Natural killer cell (primary cell): ENCODE measurements at regions not wholly inside any gene's neighbourhood (a gene's known extent, or its start where the extent isn't known, plus 50 kb on each side); places are given as distances from the start of the nearest gene placed in this dataset.
"Not testable (repeated sequence)": the region's sequence is repeated elsewhere in the genome, so short reads cannot be mapped to it uniquely, and the experiment has no call there.

ENCODE experiments used
- ATAC-seq, 3 donors: fragments of 150-1000 bp in 2 of 3; fragments of 200-7000 bp in 1 of 3; cut with Tn5 transposase; 1 replicate in 1 of 3; 2 replicates in 2 of 3; pipeline ENCODE4 v1.10.0; 2021; ENCODE audit warnings: mild to moderate bottlenecking in 2 of 3, moderate library complexity in 2 of 3
- DNase-seq, 2 donors: peaks; one replicate each; pipeline versions ENCODE4 v3.0.0 to v3.0.0-alpha.2; 2013 to 2021; ENCODE audit warnings: mixed read lengths in 1 of 2
- H3K27ac ChIP-seq: one replicate; pipeline ENCODE4 v1.5.1; 2013; ENCODE audit warnings: mild to moderate bottlenecking, low read length
- H3K27me3 ChIP-seq: one replicate; pipeline ENCODE4 v1.6.1; 2013; ENCODE audit warnings: low read length; ENCODE audit not compliant: control insufficient read depth, insufficient read depth
- H3K36me3 ChIP-seq: one replicate; pipeline ENCODE4 v1.6.1; 2013; ENCODE audit warnings: low read length; ENCODE audit not compliant: control insufficient read depth, insufficient read depth
- H3K4me1 ChIP-seq: one replicate; pipeline ENCODE4 v1.6.1; 2013; ENCODE audit warnings: low read length; ENCODE audit not compliant: control insufficient read depth, insufficient read depth
- H3K4me3 ChIP-seq: one replicate; pipeline ENCODE4 v1.5.1; 2013; ENCODE audit warnings: low read length
- H3K9me3 ChIP-seq: one replicate; pipeline ENCODE4 v1.6.1; 2013; ENCODE audit warnings: low read length; ENCODE audit not compliant: control insufficient read depth, insufficient read depth
- H3K27ac Mint-ChIP-seq, 2 donors: one replicate each; pipeline ENCODE4 v1.8.0; 2022; ENCODE audit warnings: mild to moderate bottlenecking in 2 of 2, mixed read lengths in 2 of 2, moderate library complexity in 1 of 2
- H3K27me3 Mint-ChIP-seq, 2 donors: one replicate each; pipeline ENCODE4 v1.8.0; 2022; ENCODE audit warnings: low read depth in 2 of 2, mixed read lengths in 2 of 2
- H3K36me3 Mint-ChIP-seq: one replicate; pipeline ENCODE4 v1.8.0; 2022; ENCODE audit warnings: mixed read lengths
- H3K4me1 Mint-ChIP-seq, 2 donors: one replicate each; pipeline ENCODE4 v1.8.0; 2022; ENCODE audit warnings: mixed read lengths in 2 of 2
- H3K4me3 Mint-ChIP-seq: one replicate; pipeline ENCODE4 v1.8.0; 2022; ENCODE audit warnings: mild to moderate bottlenecking, moderate library complexity, mixed read lengths
- H3K9me3 Mint-ChIP-seq, 2 donors: one replicate each; pipeline ENCODE4 v1.8.0; 2022; ENCODE audit warnings: mixed read lengths in 2 of 2
- WGBS: methylation state at CpG from one replicate; pipeline ENCODE4 v1.1.7; 2013; ENCODE audit warnings: missing lambda C conversion rate; ENCODE audit not compliant: insufficient coverage; 5-methylcytosine and 5-hydroxymethylcytosine counted together
- intact Hi-C: fragments of 100-400 bp; cut with micrococcal nuclease; formaldehyde crosslinking; loops from one replicate; pipeline ENCODE4 v1.14.2; 2022
- TF ChIP-seq, protein P1 (sequence below): fragments of 200-600 bp; IDR thresholded peaks from one replicate; pipeline ENCODE4 v1.8.0; 2022; ENCODE audit warnings: antibody characterized with exemption

- H3K27me3 ChIP-seq: no peaks in the 10 kb centered on the region
- peaks cover 6 to 14% of the 10 kb centered on the region in 2 donors for H3K27me3 Mint-ChIP-seq
- TF ChIP-seq, protein P1, sequence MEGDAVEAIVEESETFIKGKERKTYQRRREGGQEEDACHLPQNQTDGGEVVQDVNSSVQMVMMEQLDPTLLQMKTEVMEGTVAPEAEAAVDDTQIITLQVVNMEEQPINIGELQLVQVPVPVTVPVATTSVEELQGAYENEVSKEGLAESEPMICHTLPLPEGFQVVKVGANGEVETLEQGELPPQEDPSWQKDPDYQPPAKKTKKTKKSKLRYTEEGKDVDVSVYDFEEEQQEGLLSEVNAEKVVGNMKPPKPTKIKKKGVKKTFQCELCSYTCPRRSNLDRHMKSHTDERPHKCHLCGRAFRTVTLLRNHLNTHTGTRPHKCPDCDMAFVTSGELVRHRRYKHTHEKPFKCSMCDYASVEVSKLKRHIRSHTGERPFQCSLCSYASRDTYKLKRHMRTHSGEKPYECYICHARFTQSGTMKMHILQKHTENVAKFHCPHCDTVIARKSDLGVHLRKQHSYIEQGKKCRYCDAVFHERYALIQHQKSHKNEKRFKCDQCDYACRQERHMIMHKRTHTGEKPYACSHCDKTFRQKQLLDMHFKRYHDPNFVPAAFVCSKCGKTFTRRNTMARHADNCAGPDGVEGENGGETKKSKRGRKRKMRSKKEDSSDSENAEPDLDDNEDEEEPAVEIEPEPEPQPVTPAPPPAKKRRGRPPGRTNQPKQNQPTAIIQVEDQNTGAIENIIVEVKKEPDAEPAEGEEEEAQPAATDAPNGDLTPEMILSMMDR: no peak
- H3K27ac ChIP-seq: no peak overlapping the region
- no peaks in the 10 kb centered on the region for H3K36me3 ChIP-seq
- H3K9me3 Mint-ChIP-seq: no peaks in the 10 kb centered on the region
- no peak overlapping the region for H3K27ac Mint-ChIP-seq
- intact Hi-C loops: no loop called here
- H3K4me3 Mint-ChIP-seq: no peak overlapping the region
- no peak for ATAC-seq
- 88% methylated on average over 1 of the region's 2 CpGs for WGBS
- H3K4me1 Mint-ChIP-seq: no peaks in the 10 kb centered on the region
- H3K4me1 ChIP-seq: no peaks in the 10 kb centered on the region
- no peaks in the 10 kb centered on the region for H3K36me3 Mint-ChIP-seq
- H3K9me3 ChIP-seq: no peaks in the 10 kb centered on the region
- H3K4me3 ChIP-seq: no peak overlapping the region
- no peak for DNase-seq
These were observed 467.2 kb upstream of the ZNF337 start for GRCh38 chr20:26163890-26164289.

DNA sequence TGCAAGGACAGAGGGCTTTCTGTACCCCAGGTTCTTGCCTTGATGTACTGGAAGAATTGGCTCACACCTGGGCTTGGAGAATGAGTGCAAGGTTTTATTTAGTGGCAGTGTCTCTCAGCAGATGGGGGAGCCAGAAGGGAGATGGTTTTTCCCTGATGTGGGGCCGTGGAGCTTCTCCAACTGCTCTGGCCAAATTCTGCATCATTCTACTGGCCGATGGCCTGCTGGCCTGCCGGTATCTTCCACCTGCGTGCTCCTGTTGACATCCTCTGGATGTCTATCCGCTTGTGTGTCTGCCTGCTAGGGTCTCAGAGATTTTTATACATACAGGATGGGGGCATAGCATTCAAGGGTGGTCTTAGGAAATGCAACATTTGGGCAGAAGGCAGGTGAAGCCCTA is 466.5 kb upstream of the ZNF337 start:
- 86% methylated on average over 5 of the region's 5 CpGs for WGBS
- H3K27me3 ChIP-seq, H3K36me3 Mint-ChIP-seq, ATAC-seq, H3K27ac Mint-ChIP-seq, H3K36me3 ChIP-seq, H3K4me1 ChIP-seq, H3K4me1 Mint-ChIP-seq, DNase-seq, H3K4me3 ChIP-seq, intact Hi-C loops, H3K27ac ChIP-seq, H3K4me3 Mint-ChIP-seq, H3K9me3 ChIP-seq, H3K9me3 Mint-ChIP-seq: not testable (repeated sequence)
- peaks cover 6 to 14% of the 10 kb centered on the region in 2 donors for H3K27me3 Mint-ChIP-seq

DNA sequence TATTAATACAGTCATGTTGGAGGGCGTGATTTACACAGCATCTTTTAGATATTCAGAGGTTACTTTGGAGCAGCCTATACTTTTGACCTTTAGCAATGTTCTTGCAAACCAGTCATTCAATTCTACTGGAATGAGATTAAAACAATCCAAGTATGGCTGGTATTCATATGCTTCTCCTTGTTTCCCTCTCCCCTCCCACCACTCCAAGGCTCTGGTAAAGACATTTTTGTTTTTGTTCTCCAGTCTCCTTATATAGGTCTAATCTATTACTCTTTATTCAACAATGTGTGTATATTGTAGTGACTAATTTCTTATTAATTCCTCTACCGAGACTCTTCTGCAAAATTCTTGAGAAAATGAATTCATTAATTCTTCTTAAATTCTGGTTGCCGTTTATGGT is 465.1 kb upstream of the ZNF337 start:
- DNase-seq, H3K4me1 ChIP-seq, H3K27me3 ChIP-seq, intact Hi-C loops, H3K9me3 Mint-ChIP-seq, H3K27ac ChIP-seq, H3K36me3 Mint-ChIP-seq, H3K27me3 Mint-ChIP-seq, H3K36me3 ChIP-seq, H3K27ac Mint-ChIP-seq, H3K9me3 ChIP-seq, H3K4me3 ChIP-seq, ATAC-seq, H3K4me3 Mint-ChIP-seq, H3K4me1 Mint-ChIP-seq: not testable (repeated sequence)
- WGBS: 75% methylated on average over 2 of the region's 3 CpGs

DNA sequence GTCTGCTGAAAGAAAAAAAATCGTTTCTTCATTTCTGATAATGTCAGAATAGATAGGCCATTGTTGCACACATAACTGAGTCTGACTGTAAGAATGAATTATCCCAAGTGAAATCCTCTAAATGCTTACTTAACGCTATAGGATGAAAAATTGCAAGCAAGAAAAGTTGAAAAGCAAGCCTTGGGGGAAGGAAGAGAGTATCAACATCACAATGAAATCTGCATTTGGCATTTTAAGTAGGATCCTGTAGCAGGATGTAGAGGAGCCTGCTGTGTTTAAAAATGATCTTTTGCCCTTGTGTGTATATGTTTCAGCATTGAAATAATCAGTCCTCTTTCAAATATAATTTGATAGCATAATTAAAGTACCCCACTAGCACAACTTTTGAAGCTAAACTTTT is 464.3 kb upstream of the ZNF337 start:
- H3K4me3 Mint-ChIP-seq, H3K27ac ChIP-seq, intact Hi-C loops, H3K36me3 ChIP-seq, H3K4me3 ChIP-seq, ATAC-seq, H3K27me3 ChIP-seq, H3K4me1 ChIP-seq, H3K9me3 ChIP-seq, H3K9me3 Mint-ChIP-seq, DNase-seq, H3K27ac Mint-ChIP-seq, H3K4me1 Mint-ChIP-seq, H3K36me3 Mint-ChIP-seq: not testable (repeated sequence)
- H3K27me3 Mint-ChIP-seq: peaks cover 4 to 16% of the 10 kb centered on the region in 2 donors
- 0% methylated on average over 2 of the region's 2 CpGs for WGBS

- Mint-ChIP-seq H3K27ac (no peak overlapping the region), H3K4me1 (no peaks in the 10 kb centered on the region), H3K27me3 (peaks cover 3 to 19% of the 10 kb centered on the region in 2 donors), H3K4me3 (no peak overlapping the region), H3K36me3 (no peaks in the 10 kb centered on the region), H3K9me3 (no peaks in the 10 kb centered on the region)
- TF ChIP-seq, protein P1: no peak
- no peaks in the 10 kb centered on the region for H3K27me3 ChIP-seq
- no peaks in the 10 kb centered on the region for H3K9me3 ChIP-seq
- no peaks in the 10 kb centered on the region for H3K4me1 ChIP-seq
- WGBS: 87% methylated on average over 3 of the region's 3 CpGs
- H3K36me3 ChIP-seq: no peaks in the 10 kb centered on the region
- ATAC-seq: no peak
- no peak overlapping the region for H3K4me3 ChIP-seq
- no peak overlapping the region for H3K27ac ChIP-seq
- intact Hi-C loops: no loop called here
- DNase-seq: no peak
These were observed 457.6 kb upstream of the ZNF337 start for GRCh38 chr20:26154224-26154623.
